Common myeloid progenitor, CD34-positive (primary cell): ENCODE measurements at regions not wholly inside any gene's neighbourhood (a gene's known extent, or its start where the extent isn't known, plus 50 kb on each side); places are given as distances from the start of the nearest gene placed in this dataset.

Experiments
- CTCF ChIA-PET: fragments of 350-600 bp; sonication (Branson Sonifier 250); formaldehyde crosslinking; loops from one replicate; lab custom pipeline; 2021; ENCODE audit warnings: antibody characterized with exemption; lab: Charles Lee
- POLR2A ChIA-PET: fragments of 350-600 bp; sonication (Branson Sonifier 250); formaldehyde crosslinking; loops from one replicate; lab custom pipeline; 2021; ENCODE audit warnings: antibody characterized with exemption; lab: Charles Lee
- DNase-seq, 3 donors: peaks; one replicate each; pipeline versions ENCODE4 v3.0.0 to v3.0.0-alpha.2; 2013
- H3K27ac ChIP-seq, 2 experiments: 1 replicate in 1 of 2; 2 replicates in 1 of 2; pipeline ENCODE4 v1.7.0; 2013; ENCODE audit warnings: inconsistent platforms in 2 of 2, low read length in 2 of 2, mild to moderate bottlenecking in 2 of 2, low read depth in 1 of 2, moderate library complexity in 1 of 2; ENCODE audit not compliant: severe bottlenecking in 2 of 2, insufficient read depth in 1 of 2, poor library complexity in 1 of 2
- H3K27me3 ChIP-seq, 5 experiments: replicated peaks in 2 of 5; 1 replicate in 3 of 5; 2 replicates in 2 of 5; pipeline versions ENCODE4 v1.6.1 to v1.7.0; 2013; ENCODE audit warnings: low read length in 4 of 5, mild to moderate bottlenecking in 2 of 5, moderate library complexity in 2 of 5, inconsistent platforms in 1 of 5; ENCODE audit not compliant: insufficient read depth in 5 of 5, control insufficient read depth in 4 of 5
- H3K36me3 ChIP-seq, 4 experiments: 1 replicate in 2 of 4; 2 replicates in 2 of 4; pipeline versions ENCODE4 v1.6.1 to v1.7.0; 2013; ENCODE audit warnings: low read length in 3 of 4, control low read depth in 1 of 4, mild to moderate bottlenecking in 1 of 4; ENCODE audit not compliant: control insufficient read depth in 4 of 4, insufficient read depth in 4 of 4
- H3K4me1 ChIP-seq, 4 experiments: 1 replicate in 3 of 4; 2 replicates in 1 of 4; pipeline versions ENCODE4 v1.6.1 to v1.7.1; 2013; ENCODE audit warnings: low read length in 3 of 4, mild to moderate bottlenecking in 3 of 4, control low read depth in 1 of 4, inconsistent platforms in 1 of 4, moderate library complexity in 1 of 4; ENCODE audit not compliant: control insufficient read depth in 4 of 4, insufficient read depth in 4 of 4; ENCODE audit errors: control extremely low read depth in 1 of 4
- H3K4me3 ChIP-seq, 7 experiments: 1 replicate in 4 of 7; 2 replicates in 3 of 7; pipeline versions ENCODE4 v1.5.1 to v1.7.0; 2013; ENCODE audit warnings: mild to moderate bottlenecking in 7 of 7, low read length in 6 of 7, moderate library complexity in 6 of 7, inconsistent platforms in 2 of 7, low read depth in 2 of 7, control low read depth in 1 of 7; ENCODE audit not compliant: insufficient read depth in 4 of 7, control insufficient read depth in 1 of 7; ENCODE audit errors: extremely low read depth in 1 of 7
- H3K9me3 ChIP-seq, 5 experiments: 1 replicate in 4 of 5; 2 replicates in 1 of 5; pipeline versions ENCODE4 v1.6.1 to v1.7.1; 2013; ENCODE audit warnings: low read length in 4 of 5, mild to moderate bottlenecking in 2 of 5, inconsistent platforms in 1 of 5, low read depth in 1 of 5, moderate library complexity in 1 of 5; ENCODE audit not compliant: control insufficient read depth in 4 of 5, insufficient read depth in 2 of 5; ENCODE audit errors: control extremely low read depth in 1 of 5
- WGBS: methylation state at CpG from one replicate; pipeline ENCODE4 v1.1.5; 2013; ENCODE audit not compliant: insufficient coverage; 5-methylcytosine and 5-hydroxymethylcytosine counted together

- Histone ChIP-seq H3K27me3 (no peaks in the 10 kb centered on the region), H3K36me3 (no peaks in the 10 kb centered on the region), H3K27ac (no peak overlapping the region), H3K4me3 (no peak overlapping the region), H3K9me3 (no peaks in the 10 kb centered on the region), H3K4me1 (no peaks in the 10 kb centered on the region)
- ChIA-PET POLR2A (no interaction called here), CTCF (no interaction called here)
- no peak for DNase-seq
- WGBS: 100% methylated on average over 1 of the region's 3 CpGs
These were observed 645.4 kb downstream of the ZBBX start for GRCh38 chr3:166734734-166735133.

- Histone ChIP-seq H3K4me1 (no peaks in the 10 kb centered on the region), H3K9me3 (no peaks in the 10 kb centered on the region), H3K36me3 (no peaks in the 10 kb centered on the region), H3K27ac (no peak overlapping the region), H3K27me3 (no peaks in the 10 kb centered on the region), H3K4me3 (no peak overlapping the region)
- DNase-seq: no peak
- ChIA-PET CTCF (no interaction called here), POLR2A (no interaction called here)
- no CpG with 5 or more reads among the region's 1 CpG for WGBS
These were observed 648.4 kb downstream of the ZBBX start for GRCh38 chr3:166731701-166732100.

- DNase-seq: no peak
- ChIA-PET POLR2A (no interaction called here), CTCF (no interaction called here)
- H3K27me3 ChIP-seq: no peaks in the 10 kb centered on the region
- H3K36me3 ChIP-seq: no peaks in the 10 kb centered on the region
- H3K4me1 ChIP-seq: no peaks in the 10 kb centered on the region
- H3K9me3 ChIP-seq: peaks cover 0 to 1% (median 0%) of the 10 kb centered on the region in 5 experiments
- H3K4me3 ChIP-seq: no peak overlapping the region
- H3K27ac ChIP-seq: no peak overlapping the region
These were observed 658.6 kb downstream of the ZBBX start for GRCh38 chr3:166721466-166721865.

GRCh38 chr3:166714206-166714605, 665.9 kb downstream of the ZBBX start:
- POLR2A ChIA-PET: no interaction called here
- Histone ChIP-seq H3K36me3 (no peaks in the 10 kb centered on the region), H3K4me1 (no peaks in the 10 kb centered on the region), H3K9me3 (peaks cover 0 to 1% (median 0%) of the 10 kb centered on the region in 5 experiments), H3K27me3 (no peaks in the 10 kb centered on the region), H3K27ac (no peak overlapping the region), H3K4me3 (no peak overlapping the region)
- 87% methylated on average over 3 of the region's 4 CpGs for WGBS
- DNase-seq: no peak
- CTCF ChIA-PET: no interaction called here

- POLR2A ChIA-PET: no interaction called here
- H3K9me3 ChIP-seq: no peaks in the 10 kb centered on the region
- no peak overlapping the region for H3K27ac ChIP-seq
- no peak for DNase-seq
- H3K4me1 ChIP-seq: no peaks in the 10 kb centered on the region
- CTCF ChIA-PET: no interaction called here
- no peaks in the 10 kb centered on the region for H3K27me3 ChIP-seq
- no peak overlapping the region for H3K4me3 ChIP-seq
- no CpG with 5 or more reads among the region's 2 CpGs for WGBS
- no peaks in the 10 kb centered on the region for H3K36me3 ChIP-seq
These were observed 666.3 kb downstream of the ZBBX start for GRCh38 chr3:166713787-166714186.

GRCh38 chr3:166706094-166706493, 674.0 kb downstream of the ZBBX start:
- DNase-seq: no peak
- Histone ChIP-seq H3K36me3 (no peaks in the 10 kb centered on the region), H3K4me1 (no peaks in the 10 kb centered on the region), H3K27me3 (no peaks in the 10 kb centered on the region), H3K27ac (no peak overlapping the region), H3K9me3 (peaks cover 0 to 3% (median 0%) of the 10 kb centered on the region in 5 experiments), H3K4me3 (no peak overlapping the region)
- no CpG with 5 or more reads among the region's 2 CpGs for WGBS
- POLR2A ChIA-PET: no interaction called here
- CTCF ChIA-PET: no interaction called here

- POLR2A ChIA-PET: no interaction called here
- Histone ChIP-seq H3K4me1 (no peaks in the 10 kb centered on the region), H3K9me3 (peaks cover 0 to 3% (median 0%) of the 10 kb centered on the region in 5 experiments), H3K27ac (no peak overlapping the region), H3K36me3 (no peaks in the 10 kb centered on the region), H3K4me3 (no peak overlapping the region), H3K27me3 (no peaks in the 10 kb centered on the region)
- CTCF ChIA-PET: no interaction called here
- WGBS: no CpG with 5 or more reads among the region's 1 CpG
- no peak for DNase-seq
These were observed 682.6 kb downstream of the ZBBX start for GRCh38 chr3:166697495-166697894.
